Osteoblast (primary cell): ENCODE measurements at regions not wholly inside any gene's neighbourhood (a gene's known extent, or its start where the extent isn't known, plus 50 kb on each side); places are given as distances from the start of the nearest gene placed in this dataset.
"Not testable (repeated sequence)": the region's sequence is repeated elsewhere in the genome, so short reads cannot be mapped to it uniquely, and the experiment has no call there.

Experiments
- DNase-seq: peaks from one replicate; pipeline ENCODE4 v3.0.0; 2011; ENCODE audit warnings: low spot score, mixed read lengths; ENCODE audit not compliant: insufficient read length; ENCODE audit errors: missing footprints
- H2AFZ ChIP-seq: 2 replicates; pipeline ENCODE4 v1.6.0; 2011; ENCODE audit warnings: mild to moderate bottlenecking, low read length
- H3K27ac ChIP-seq: 2 replicates; pipeline ENCODE4 v1.5.1; 2011; ENCODE audit warnings: mild to moderate bottlenecking, low read depth, low read length, moderate library complexity
- H3K27me3 ChIP-seq: 2 replicates; pipeline ENCODE4 v1.6.0; 2012; ENCODE audit warnings: mild to moderate bottlenecking, control low read depth, inconsistent platforms, low read length, moderate library complexity; ENCODE audit not compliant: insufficient read depth
- H3K36me3 ChIP-seq: 2 replicates; pipeline ENCODE4 v1.5.1; 2011; ENCODE audit warnings: mild to moderate bottlenecking, low read length, control low read depth, moderate library complexity; ENCODE audit not compliant: insufficient read depth
- H3K4me1 ChIP-seq: 2 replicates; pipeline ENCODE4 v1.5.1; 2011; ENCODE audit warnings: mild to moderate bottlenecking, low read length, control low read depth, moderate library complexity; ENCODE audit not compliant: insufficient read depth
- H3K4me2 ChIP-seq: 2 replicates; pipeline ENCODE4 v1.6.0; 2011; ENCODE audit warnings: mild to moderate bottlenecking, low read length; ENCODE audit not compliant: insufficient read depth
- H3K4me3 ChIP-seq: fragments of 200-600 bp; sonication (generic); 3 replicates; pipeline ENCODE4 v1.5.1; 2012; ENCODE audit warnings: mild to moderate bottlenecking, low read length, inconsistent platforms; ENCODE audit not compliant: insufficient read depth
- H3K79me2 ChIP-seq: 2 replicates; pipeline ENCODE4 v1.6.0; 2012; ENCODE audit warnings: mild to moderate bottlenecking, low read length, control low read depth, inconsistent platforms; ENCODE audit not compliant: insufficient read depth
- H3K9me3 ChIP-seq: 2 replicates; pipeline ENCODE4 v1.5.1; 2011; ENCODE audit warnings: low read depth, low read length, control low read depth
- H4K20me1 ChIP-seq: 2 replicates; pipeline ENCODE4 v1.6.0; 2012; ENCODE audit warnings: mild to moderate bottlenecking, low read length, control low read depth; ENCODE audit not compliant: insufficient read depth
- TF ChIP-seq, protein P1 (sequence below): IDR thresholded peaks from 2 replicates; pipeline ENCODE4 v1.5.1; 2011; ENCODE audit warnings: mild to moderate bottlenecking, low read depth, low read length, moderate library complexity; ENCODE audit errors: extremely low read depth

DNA sequence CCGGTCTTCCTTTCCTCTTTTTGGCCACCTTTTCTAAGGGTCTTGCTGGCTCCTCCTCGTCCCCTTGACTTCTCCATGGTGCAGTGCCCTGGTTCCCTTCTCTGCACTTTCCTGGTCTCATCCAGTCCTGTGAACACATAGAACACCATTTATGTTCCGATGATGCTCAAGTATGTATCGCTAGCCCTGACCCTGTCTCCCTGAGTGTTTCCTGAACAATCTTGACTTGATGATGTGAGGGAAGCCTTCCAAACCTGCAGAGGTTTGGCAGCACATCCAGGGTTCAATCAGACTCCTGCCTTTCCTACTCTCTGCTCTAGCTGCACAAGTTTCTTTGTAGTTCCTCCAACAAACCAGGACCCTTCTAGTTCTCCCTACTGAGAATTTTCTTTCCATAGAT, 132.1 kb downstream of the RGPD3 start:
- Histone ChIP-seq H3K9me3 (no peaks in the 10 kb centered on the region), H3K4me2 (no peak overlapping the region), H3K27me3 (no peaks in the 10 kb centered on the region), H3K79me2 (no peaks in the 10 kb centered on the region), H3K4me1 (no peaks in the 10 kb centered on the region), H3K36me3 (no peaks in the 10 kb centered on the region), H3K27ac (no peak overlapping the region), H3K4me3 (no peak overlapping the region), H2AFZ (no peak overlapping the region), H4K20me1 (no peaks in the 10 kb centered on the region)
- TF ChIP-seq, protein P1, sequence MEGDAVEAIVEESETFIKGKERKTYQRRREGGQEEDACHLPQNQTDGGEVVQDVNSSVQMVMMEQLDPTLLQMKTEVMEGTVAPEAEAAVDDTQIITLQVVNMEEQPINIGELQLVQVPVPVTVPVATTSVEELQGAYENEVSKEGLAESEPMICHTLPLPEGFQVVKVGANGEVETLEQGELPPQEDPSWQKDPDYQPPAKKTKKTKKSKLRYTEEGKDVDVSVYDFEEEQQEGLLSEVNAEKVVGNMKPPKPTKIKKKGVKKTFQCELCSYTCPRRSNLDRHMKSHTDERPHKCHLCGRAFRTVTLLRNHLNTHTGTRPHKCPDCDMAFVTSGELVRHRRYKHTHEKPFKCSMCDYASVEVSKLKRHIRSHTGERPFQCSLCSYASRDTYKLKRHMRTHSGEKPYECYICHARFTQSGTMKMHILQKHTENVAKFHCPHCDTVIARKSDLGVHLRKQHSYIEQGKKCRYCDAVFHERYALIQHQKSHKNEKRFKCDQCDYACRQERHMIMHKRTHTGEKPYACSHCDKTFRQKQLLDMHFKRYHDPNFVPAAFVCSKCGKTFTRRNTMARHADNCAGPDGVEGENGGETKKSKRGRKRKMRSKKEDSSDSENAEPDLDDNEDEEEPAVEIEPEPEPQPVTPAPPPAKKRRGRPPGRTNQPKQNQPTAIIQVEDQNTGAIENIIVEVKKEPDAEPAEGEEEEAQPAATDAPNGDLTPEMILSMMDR: no peak
- no peak for DNase-seq

DNA sequence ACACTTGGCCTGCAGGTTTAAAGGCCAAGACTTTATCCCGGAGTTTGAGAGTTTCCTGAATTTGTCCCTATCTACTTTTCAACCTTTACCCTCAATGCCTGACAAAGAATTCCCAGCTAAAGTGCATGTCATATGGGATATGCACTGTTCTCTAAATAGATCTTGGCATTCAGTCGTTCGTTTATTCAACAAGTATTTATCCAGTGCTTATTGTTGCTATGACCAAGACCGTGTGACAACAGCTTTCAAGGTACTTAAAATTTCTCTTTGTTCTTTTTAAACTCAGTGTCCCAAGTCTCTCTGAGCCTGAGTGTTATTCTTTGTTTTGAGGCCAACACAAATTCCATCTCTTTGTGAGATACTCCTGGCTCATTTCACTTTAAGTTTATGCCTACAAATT, 133.4 kb downstream of the RGPD3 start:
- DNase-seq: no peak
- Histone ChIP-seq H3K4me3 (no peak overlapping the region), H3K9me3 (no peaks in the 10 kb centered on the region), H3K27me3 (no peaks in the 10 kb centered on the region), H4K20me1 (no peaks in the 10 kb centered on the region), H3K4me2 (no peak overlapping the region), H3K79me2 (no peaks in the 10 kb centered on the region), H3K27ac (no peak overlapping the region), H3K36me3 (no peaks in the 10 kb centered on the region), H2AFZ (no peak overlapping the region), H3K4me1 (no peaks in the 10 kb centered on the region)
- TF ChIP-seq, protein P1: no peak

DNA sequence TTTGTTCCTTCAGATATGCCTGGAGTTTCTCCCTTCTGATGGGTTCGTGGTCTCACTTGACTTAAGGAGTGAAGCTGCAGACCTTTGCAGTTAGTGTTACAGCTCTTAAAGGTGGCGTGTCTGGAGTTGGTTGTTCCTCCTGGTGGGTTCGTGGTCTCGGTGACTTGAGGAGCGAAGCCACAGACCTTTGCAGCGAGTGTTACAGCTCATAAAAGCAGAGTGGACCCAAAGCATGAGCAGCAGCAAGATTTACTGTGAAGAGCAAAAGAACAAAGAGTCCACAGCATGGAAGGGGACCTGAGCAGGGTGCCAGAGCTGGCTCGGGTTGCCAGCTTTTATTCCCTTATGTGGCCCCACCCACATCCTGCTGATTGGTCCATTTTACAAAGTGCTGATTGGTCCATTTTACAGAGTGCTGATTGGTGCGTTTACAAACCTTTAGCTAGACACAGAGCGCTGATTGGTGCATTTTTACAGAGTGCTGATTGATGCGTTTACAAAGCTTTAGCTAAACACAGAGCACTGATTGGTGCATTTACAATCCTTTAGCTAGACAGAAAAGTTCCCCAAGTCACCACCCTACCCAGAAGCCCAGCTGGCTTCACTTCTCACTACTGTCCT, 134.8 kb downstream of the RGPD3 start:
- not testable (repeated sequence) for H3K4me1 ChIP-seq, H2AFZ ChIP-seq, H3K4me2 ChIP-seq, H4K20me1 ChIP-seq, H3K27me3 ChIP-seq, DNase-seq, H3K4me3 ChIP-seq, H3K79me2 ChIP-seq, H3K9me3 ChIP-seq, H3K36me3 ChIP-seq, H3K27ac ChIP-seq

DNA sequence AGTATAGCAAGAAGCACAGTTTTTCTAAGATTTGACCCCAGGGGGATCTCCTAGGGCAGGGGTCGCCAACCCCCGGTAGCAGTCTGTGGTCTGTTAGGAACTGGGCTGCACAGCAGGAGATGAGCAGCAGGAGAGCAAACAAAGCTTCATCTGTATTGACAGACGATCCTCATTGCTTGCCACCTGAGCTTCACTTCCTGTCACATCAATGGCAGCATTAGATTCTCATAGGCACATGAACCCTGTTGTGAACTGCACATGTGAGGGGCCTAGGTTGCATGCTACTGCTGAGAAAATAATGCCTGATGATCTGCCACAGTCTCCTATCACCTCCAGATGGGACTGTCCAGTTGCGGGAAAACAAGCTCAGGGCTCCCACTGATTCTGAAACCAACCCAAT, 136.2 kb downstream of the RGPD3 start:
- Histone ChIP-seq H3K36me3 (no peaks in the 10 kb centered on the region), H3K27me3 (no peaks in the 10 kb centered on the region), H4K20me1 (no peaks in the 10 kb centered on the region), H3K4me1 (no peaks in the 10 kb centered on the region), H3K4me3 (no peak overlapping the region), H2AFZ (no peak overlapping the region), H3K9me3 (no peaks in the 10 kb centered on the region), H3K79me2 (no peaks in the 10 kb centered on the region), H3K27ac (no peak overlapping the region), H3K4me2 (no peak overlapping the region)
- DNase-seq: no peak
- TF ChIP-seq, protein P1: no peak

DNA sequence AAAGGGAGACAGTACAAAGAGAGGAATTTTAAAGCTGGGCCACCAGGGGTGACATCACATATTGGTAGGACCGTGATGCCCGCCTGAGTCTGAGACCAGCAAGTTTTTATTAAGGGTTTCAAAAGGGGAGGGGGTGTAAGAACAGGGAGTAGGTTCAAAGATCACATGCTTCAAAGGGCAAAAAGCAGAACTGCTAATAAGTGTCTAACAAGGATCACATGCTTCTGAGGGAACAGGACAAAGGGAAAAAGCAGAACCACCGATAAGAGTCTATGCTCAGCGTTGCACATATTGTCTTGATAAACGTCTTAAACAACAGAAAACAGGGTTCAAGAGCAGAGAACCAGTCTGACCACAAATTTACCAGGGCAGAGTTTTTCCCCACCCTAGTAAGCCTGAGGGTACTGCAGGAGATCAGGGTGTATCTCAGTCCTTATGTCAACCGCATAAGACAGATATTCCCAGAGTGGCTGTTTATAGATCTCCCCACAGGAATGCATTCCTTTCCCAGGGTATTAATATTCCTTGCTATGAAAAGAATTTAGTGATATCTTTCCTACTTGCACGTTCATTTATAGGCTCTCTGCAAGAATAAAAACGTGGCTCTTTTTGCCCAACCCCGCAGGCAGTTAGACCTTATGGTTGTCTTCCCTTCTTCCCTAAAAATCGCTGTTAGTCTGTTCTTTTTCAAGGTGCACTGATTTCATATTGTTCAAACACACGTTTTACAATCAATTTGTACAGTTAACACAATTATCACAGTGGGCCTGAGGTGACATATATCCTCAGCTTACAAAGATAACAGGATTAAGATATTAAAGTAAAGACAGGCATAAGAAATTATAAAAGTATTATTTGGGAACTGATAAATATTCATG, 136.5 kb upstream of the UXS1 start:
- H3K4me1 ChIP-seq, H3K79me2 ChIP-seq, H3K27me3 ChIP-seq, H3K9me3 ChIP-seq, H3K4me3 ChIP-seq, H2AFZ ChIP-seq, H3K4me2 ChIP-seq, H3K36me3 ChIP-seq, H3K27ac ChIP-seq, DNase-seq, H4K20me1 ChIP-seq: not testable (repeated sequence)
